ENCODE measurements at regions not wholly inside any gene's neighbourhood (a gene's known extent, or its start where the extent isn't known, plus 50 kb on each side); places are given as distances from the start of the nearest gene placed in this dataset.
"Not testable (repeated sequence)": the region's sequence is repeated elsewhere in the genome, so short reads cannot be mapped to it uniquely, and the experiment has no call there.

- no peak for DNase-seq (ENCODE audit: low read depth, low spot score)
Measured at GRCh38 chr14:23750357-23750756, 114.2 kb downstream of the DHRS2 start.

GRCh38 chr14:23751616-23752015 is 115.5 kb downstream of the DHRS2 start:
- no CpG with 5 or more reads among the region's 2 CpGs for WGBS (ENCODE audit: insufficient coverage, insufficient read length)
- H3K27me3 ChIP-seq (ENCODE audit: control insufficient read depth, insufficient read depth, low read length): no peaks in the 10 kb centered on the region
- H3K4me1 ChIP-seq (ENCODE audit: control insufficient read depth, insufficient read depth, low read length): no peaks in the 10 kb centered on the region
- H3K4me3 ChIP-seq (ENCODE audit: low read length): no peak overlapping the region
- H3K9me3 ChIP-seq (ENCODE audit: control insufficient read depth, insufficient read depth, low read length): no peaks in the 10 kb centered on the region
- no peak for DNase-seq (ENCODE audit: low read depth, low spot score)
- H3K27ac ChIP-seq (ENCODE audit: low read length): no peak overlapping the region
- H3K36me3 ChIP-seq (ENCODE audit: control insufficient read depth, insufficient read depth, low read length): no peaks in the 10 kb centered on the region

More at GRCh38 chr14:23750357-23750756, 114.2 kb downstream of the DHRS2 start:
- WGBS (ENCODE audit: insufficient coverage, insufficient read length): no CpG with 5 or more reads among the region's 4 CpGs
- Histone ChIP-seq H3K27ac (ENCODE audit: low read length) (no peak overlapping the region), H3K4me1 (ENCODE audit: control insufficient read depth, insufficient read depth, low read length) (no peaks in the 10 kb centered on the region), H3K27me3 (ENCODE audit: control insufficient read depth, insufficient read depth, low read length) (no peaks in the 10 kb centered on the region), H3K4me3 (ENCODE audit: low read length) (no peak overlapping the region), H3K36me3 (ENCODE audit: control insufficient read depth, insufficient read depth, low read length) (no peaks in the 10 kb centered on the region), H3K9me3 (ENCODE audit: control insufficient read depth, insufficient read depth, low read length) (no peaks in the 10 kb centered on the region)

- no peak for DNase-seq (ENCODE audit: low read depth, low spot score)
- Histone ChIP-seq H3K27me3 (ENCODE audit: control insufficient read depth, insufficient read depth, low read length) (no peaks in the 10 kb centered on the region), H3K4me1 (ENCODE audit: control insufficient read depth, insufficient read depth, low read length) (no peaks in the 10 kb centered on the region), H3K27ac (ENCODE audit: low read length) (no peak overlapping the region), H3K36me3 (ENCODE audit: control insufficient read depth, insufficient read depth, low read length) (no peaks in the 10 kb centered on the region), H3K4me3 (ENCODE audit: low read length) (no peak overlapping the region), H3K9me3 (ENCODE audit: control insufficient read depth, insufficient read depth, low read length) (no peaks in the 10 kb centered on the region)
- WGBS (ENCODE audit: insufficient coverage, insufficient read length): no CpG with 5 or more reads among the region's 1 CpG
Measured at GRCh38 chr14:23763394-23763793, 127.2 kb downstream of the DHRS2 start.

- Histone ChIP-seq H3K9me3 (ENCODE audit: control insufficient read depth, insufficient read depth, low read length) (no peaks in the 10 kb centered on the region), H3K27ac (ENCODE audit: low read length) (no peak overlapping the region), H3K36me3 (ENCODE audit: control insufficient read depth, insufficient read depth, low read length) (no peaks in the 10 kb centered on the region), H3K4me3 (ENCODE audit: low read length) (no peak overlapping the region), H3K27me3 (ENCODE audit: control insufficient read depth, insufficient read depth, low read length) (no peaks in the 10 kb centered on the region), H3K4me1 (ENCODE audit: control insufficient read depth, insufficient read depth, low read length) (no peaks in the 10 kb centered on the region)
- WGBS (ENCODE audit: insufficient coverage, insufficient read length): no CpG with 5 or more reads among the region's 1 CpG
- no peak for DNase-seq (ENCODE audit: low read depth, low spot score)
Measured at GRCh38 chr14:23766737-23767401, 130.7 kb downstream of the DHRS2 start.

- not testable (repeated sequence) for DNase-seq (ENCODE audit: low read depth, low spot score); H3K36me3 ChIP-seq (ENCODE audit: control insufficient read depth, insufficient read depth, low read length); H3K27ac ChIP-seq (ENCODE audit: low read length); H3K4me1 ChIP-seq (ENCODE audit: control insufficient read depth, insufficient read depth, low read length); H3K4me3 ChIP-seq (ENCODE audit: low read length); H3K9me3 ChIP-seq (ENCODE audit: control insufficient read depth, insufficient read depth, low read length); H3K27me3 ChIP-seq (ENCODE audit: control insufficient read depth, insufficient read depth, low read length)
- WGBS (ENCODE audit: insufficient coverage, insufficient read length): no CpG with 5 or more reads among the region's 9 CpGs
Measured at GRCh38 chr14:23769221-23769728, 133.1 kb downstream of the DHRS2 start.

GRCh38 chr14:23773981-23774380 is 137.8 kb downstream of the DHRS2 start:
- Histone ChIP-seq H3K4me3 (ENCODE audit: low read length) (no peak overlapping the region), H3K36me3 (ENCODE audit: control insufficient read depth, insufficient read depth, low read length) (no peaks in the 10 kb centered on the region), H3K4me1 (ENCODE audit: control insufficient read depth, insufficient read depth, low read length) (no peaks in the 10 kb centered on the region), H3K9me3 (ENCODE audit: control insufficient read depth, insufficient read depth, low read length) (no peaks in the 10 kb centered on the region), H3K27me3 (ENCODE audit: control insufficient read depth, insufficient read depth, low read length) (no peaks in the 10 kb centered on the region), H3K27ac (ENCODE audit: low read length) (no peak overlapping the region)
- WGBS (ENCODE audit: insufficient coverage, insufficient read length): no CpG with 5 or more reads among the region's 2 CpGs
- no peak for DNase-seq (ENCODE audit: low read depth, low spot score)

- no peak for DNase-seq (ENCODE audit: low read depth, low spot score)
- Histone ChIP-seq H3K4me3 (ENCODE audit: low read length) (no peak overlapping the region), H3K27ac (ENCODE audit: low read length) (no peak overlapping the region), H3K9me3 (ENCODE audit: control insufficient read depth, insufficient read depth, low read length) (no peaks in the 10 kb centered on the region), H3K36me3 (ENCODE audit: control insufficient read depth, insufficient read depth, low read length) (no peaks in the 10 kb centered on the region), H3K27me3 (ENCODE audit: control insufficient read depth, insufficient read depth, low read length) (no peaks in the 10 kb centered on the region), H3K4me1 (ENCODE audit: control insufficient read depth, insufficient read depth, low read length) (no peaks in the 10 kb centered on the region)
- WGBS (ENCODE audit: insufficient coverage, insufficient read length): no CpG with 5 or more reads among the region's 4 CpGs
Measured at GRCh38 chr14:23776296-23776695, 140.1 kb downstream of the DHRS2 start.

GRCh38 chr14:23785208-23785607 is 149.0 kb downstream of the DHRS2 start:
- Histone ChIP-seq H3K27ac (ENCODE audit: low read length) (no peak overlapping the region), H3K9me3 (ENCODE audit: control insufficient read depth, insufficient read depth, low read length) (no peaks in the 10 kb centered on the region), H3K4me1 (ENCODE audit: control insufficient read depth, insufficient read depth, low read length) (no peaks in the 10 kb centered on the region), H3K27me3 (ENCODE audit: control insufficient read depth, insufficient read depth, low read length) (no peaks in the 10 kb centered on the region), H3K36me3 (ENCODE audit: control insufficient read depth, insufficient read depth, low read length) (no peaks in the 10 kb centered on the region), H3K4me3 (ENCODE audit: low read length) (no peak overlapping the region)
- DNase-seq (ENCODE audit: low read depth, low spot score): no peak
- no CpG with 5 or more reads among the region's 1 CpG for WGBS (ENCODE audit: insufficient coverage, insufficient read length)

GRCh38 chr14:23787436-23787835 is 151.3 kb downstream of the DHRS2 start:
- DNase-seq (ENCODE audit: low read depth, low spot score): no peak
- H3K9me3 ChIP-seq (ENCODE audit: control insufficient read depth, insufficient read depth, low read length): no peaks in the 10 kb centered on the region
- no CpG with 5 or more reads among the region's 1 CpG for WGBS (ENCODE audit: insufficient coverage, insufficient read length)

GRCh38 chr14:23789696-23790095 is 153.5 kb downstream of the DHRS2 start:
- no peaks in the 10 kb centered on the region for H3K36me3 ChIP-seq (ENCODE audit: control insufficient read depth, insufficient read depth, low read length)
- no peaks in the 10 kb centered on the region for H3K9me3 ChIP-seq (ENCODE audit: control insufficient read depth, insufficient read depth, low read length)
- no peaks in the 10 kb centered on the region for H3K4me1 ChIP-seq (ENCODE audit: control insufficient read depth, insufficient read depth, low read length)
- no peak for DNase-seq (ENCODE audit: low read depth, low spot score)
- no CpG with 5 or more reads among the region's 1 CpG for WGBS (ENCODE audit: insufficient coverage, insufficient read length)
- H3K4me3 ChIP-seq (ENCODE audit: low read length): no peak overlapping the region
- H3K27me3 ChIP-seq (ENCODE audit: control insufficient read depth, insufficient read depth, low read length): no peaks in the 10 kb centered on the region
- H3K27ac ChIP-seq (ENCODE audit: low read length): no peak overlapping the region

More at GRCh38 chr14:23787436-23787835, 151.3 kb downstream of the DHRS2 start:
- H3K4me1 ChIP-seq (ENCODE audit: control insufficient read depth, insufficient read depth, low read length): no peaks in the 10 kb centered on the region
- H3K4me3 ChIP-seq (ENCODE audit: low read length): no peak overlapping the region
- H3K27ac ChIP-seq (ENCODE audit: low read length): no peak overlapping the region
- no peaks in the 10 kb centered on the region for H3K36me3 ChIP-seq (ENCODE audit: control insufficient read depth, insufficient read depth, low read length)
- no peaks in the 10 kb centered on the region for H3K27me3 ChIP-seq (ENCODE audit: control insufficient read depth, insufficient read depth, low read length)

GRCh38 chr14:23793532-23793931 is 157.4 kb downstream of the DHRS2 start:
- no peak overlapping the region for H3K27ac ChIP-seq (ENCODE audit: low read length)
- WGBS (ENCODE audit: insufficient coverage, insufficient read length): no CpG with 5 or more reads among the region's 3 CpGs

More at GRCh38 chr14:23793532-23793931, 157.4 kb downstream of the DHRS2 start:
- Histone ChIP-seq H3K4me1 (ENCODE audit: control insufficient read depth, insufficient read depth, low read length) (no peaks in the 10 kb centered on the region), H3K4me3 (ENCODE audit: low read length) (no peak overlapping the region), H3K9me3 (ENCODE audit: control insufficient read depth, insufficient read depth, low read length) (no peaks in the 10 kb centered on the region), H3K36me3 (ENCODE audit: control insufficient read depth, insufficient read depth, low read length) (no peaks in the 10 kb centered on the region), H3K27me3 (ENCODE audit: control insufficient read depth, insufficient read depth, low read length) (no peaks in the 10 kb centered on the region)
- no peak for DNase-seq (ENCODE audit: low read depth, low spot score)

All from iPS DF 6.9 (cell line).